ENCODE measurements at regions not wholly inside any gene's neighbourhood (a gene's known extent, or its start where the extent isn't known, plus 50 kb on each side); places are given as distances from the start of the nearest gene placed in this dataset.
A peak's percentile ranks its signal among the peaks of the same experiment; 100 is the strongest.
"Not testable (repeated sequence)": the region's sequence is repeated elsewhere in the genome, so short reads cannot be mapped to it uniquely, and the experiment has no call there.

DNA sequence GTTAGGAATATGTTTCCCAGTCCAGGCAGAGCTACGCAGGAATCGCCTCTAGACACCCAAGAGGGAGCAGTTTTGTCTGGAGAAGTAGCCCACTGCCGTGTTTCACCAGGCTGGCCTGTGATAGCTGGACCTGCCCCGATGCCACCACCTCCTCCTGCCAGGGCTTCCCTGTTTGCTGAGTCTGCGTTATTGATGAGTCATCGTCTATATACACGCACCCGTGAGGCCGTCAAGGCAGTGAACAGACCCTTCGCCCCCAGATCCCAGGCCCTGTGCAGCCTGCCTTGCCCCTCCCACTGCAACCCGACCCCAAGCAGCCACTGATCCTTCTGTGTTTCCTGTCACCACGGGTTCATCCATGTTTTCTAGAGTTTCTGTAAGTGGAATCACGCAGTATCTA, 141.9 kb downstream of the IGLL1 start:
- no peak for TF ChIP-seq CTCF (IDR thresholded peaks at IDR 0.05; ENCODE audit: unreplicated experiment)
- H3K9me3 Mint-ChIP-seq (ENCODE audit: low read depth): no peaks in the 10 kb centered on the region
- H3K36me3 Mint-ChIP-seq (ENCODE audit: insufficient read depth): peaks cover 7% of the 10 kb centered on the region
- H3K27ac Mint-ChIP-seq: no peak overlapping the region
- no peaks in the 10 kb centered on the region for H3K27me3 Mint-ChIP-seq
- DNase-seq (ENCODE audit: low spot score, unreplicated experiment): no peak
- H3K4me1 Mint-ChIP-seq (ENCODE audit: low read depth): peaks cover 12% of the 10 kb centered on the region
- H3K4me3 Mint-ChIP-seq (ENCODE audit: low read depth): no peak overlapping the region

GRCh38 chr22:23437779-23438178, 142.3 kb downstream of the IGLL1 start:
- H3K9me3 Mint-ChIP-seq (ENCODE audit: low read depth): no peaks in the 10 kb centered on the region
- no peaks in the 10 kb centered on the region for H3K27me3 Mint-ChIP-seq
- TF ChIP-seq CTCF (IDR thresholded peaks at IDR 0.05; ENCODE audit: unreplicated experiment): no peak
- no peak for DNase-seq (ENCODE audit: low spot score, unreplicated experiment)
- H3K4me1 Mint-ChIP-seq (ENCODE audit: low read depth): peaks cover 16% of the 10 kb centered on the region
- H3K27ac Mint-ChIP-seq: no peak overlapping the region
- no peak overlapping the region for H3K4me3 Mint-ChIP-seq (ENCODE audit: low read depth)
- peaks cover 7% of the 10 kb centered on the region for H3K36me3 Mint-ChIP-seq (ENCODE audit: insufficient read depth)

DNA sequence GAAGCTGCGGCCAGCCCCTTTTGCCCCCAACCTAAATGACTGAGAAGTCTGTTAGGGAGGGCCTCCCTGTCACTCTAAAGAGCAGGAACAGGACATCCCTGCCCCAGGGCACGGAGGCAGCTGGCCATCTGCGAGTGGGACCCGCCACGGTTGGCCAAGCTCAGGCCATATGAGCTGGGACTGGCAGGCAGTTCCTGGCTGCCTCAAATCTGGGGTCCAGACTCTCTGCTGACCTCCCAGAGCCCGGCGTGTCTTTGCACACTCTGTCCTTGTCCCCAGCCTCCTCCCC, 143.0 kb downstream of the IGLL1 start:
- H3K27ac Mint-ChIP-seq; DNase-seq (ENCODE audit: low spot score, unreplicated experiment): not testable (repeated sequence)

DNA sequence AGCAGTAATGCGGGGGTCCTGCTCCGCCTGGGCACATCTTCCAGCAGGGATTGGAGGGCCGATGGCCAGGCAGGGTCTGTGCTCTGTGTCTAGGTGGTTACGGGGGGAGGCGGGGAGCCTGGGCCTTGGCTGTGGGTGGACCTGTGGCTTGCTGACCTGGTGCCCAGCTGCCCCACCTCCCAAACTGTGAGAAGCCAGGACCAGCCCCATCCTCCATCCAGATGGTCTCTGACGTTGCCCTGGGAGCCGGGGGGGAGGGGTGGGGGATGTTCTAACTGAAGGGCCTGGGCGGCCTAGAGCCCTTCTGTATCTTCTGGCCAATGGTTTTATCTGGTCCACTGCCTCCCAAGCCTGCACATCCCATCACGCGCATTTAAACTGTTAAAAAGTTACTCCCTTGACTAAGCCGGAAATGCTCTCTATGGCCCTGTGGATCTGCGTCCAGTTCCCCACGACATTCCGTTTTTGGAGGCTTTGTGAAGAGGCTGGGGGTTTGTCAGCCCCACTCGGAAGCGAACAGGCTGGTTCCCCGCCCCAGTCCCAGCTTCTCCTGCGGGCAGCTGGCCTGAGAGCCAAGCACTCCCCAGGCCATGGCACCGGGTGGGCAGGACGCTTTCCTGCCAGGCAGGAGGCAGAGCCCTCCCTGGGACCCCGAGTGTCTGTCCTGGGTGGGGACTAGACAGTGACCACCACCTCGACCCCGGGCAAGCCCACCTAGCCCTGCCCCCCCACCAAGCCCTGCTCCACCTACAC, 143.6 kb downstream of the IGLL1 start:
- not testable (repeated sequence) for DNase-seq (ENCODE audit: low spot score, unreplicated experiment); H3K27me3 Mint-ChIP-seq; H3K27ac Mint-ChIP-seq

More for the DNA sequence above, 143.0 kb downstream of the IGLL1 start:
- H3K9me3 Mint-ChIP-seq (ENCODE audit: low read depth); H3K4me3 Mint-ChIP-seq (ENCODE audit: low read depth); H3K36me3 Mint-ChIP-seq (ENCODE audit: insufficient read depth); H3K27me3 Mint-ChIP-seq: not testable (repeated sequence)
- peaks cover 18% of the 10 kb centered on the region for H3K4me1 Mint-ChIP-seq (ENCODE audit: low read depth)

GRCh38 chr22:23435186-23435585, 144.9 kb downstream of the IGLL1 start:
- not testable (repeated sequence) for H3K27me3 Mint-ChIP-seq; H3K9me3 Mint-ChIP-seq (ENCODE audit: low read depth)

More for the DNA sequence above, 143.6 kb downstream of the IGLL1 start:
- not testable (repeated sequence) for H3K36me3 Mint-ChIP-seq (ENCODE audit: insufficient read depth); H3K4me3 Mint-ChIP-seq (ENCODE audit: low read depth); H3K9me3 Mint-ChIP-seq (ENCODE audit: low read depth)
- peaks cover 23% of the 10 kb centered on the region for H3K4me1 Mint-ChIP-seq (ENCODE audit: low read depth)

GRCh38 chr22:23434198-23434830, 145.8 kb downstream of the IGLL1 start:
- Mint-ChIP-seq H3K4me1 (ENCODE audit: low read depth) (peaks cover 27% of the 10 kb centered on the region), H3K4me3 (ENCODE audit: low read depth) (peak overlapping the region; percentile 68), H3K27ac (peak overlapping the region; percentile 24)
- H3K27me3 Mint-ChIP-seq; H3K36me3 Mint-ChIP-seq (ENCODE audit: insufficient read depth); DNase-seq (ENCODE audit: low spot score, unreplicated experiment); H3K9me3 Mint-ChIP-seq (ENCODE audit: low read depth): not testable (repeated sequence)

More at GRCh38 chr22:23435186-23435585, 144.9 kb downstream of the IGLL1 start:
- DNase-seq (ENCODE audit: low spot score, unreplicated experiment); H3K36me3 Mint-ChIP-seq (ENCODE audit: insufficient read depth); H3K27ac Mint-ChIP-seq; H3K4me3 Mint-ChIP-seq (ENCODE audit: low read depth): not testable (repeated sequence)
- peaks cover 27% of the 10 kb centered on the region for H3K4me1 Mint-ChIP-seq (ENCODE audit: low read depth)

GRCh38 chr22:23433127-23434005, 146.7 kb downstream of the IGLL1 start:
- peak overlapping the region; percentile 86 for H3K27ac Mint-ChIP-seq
- not testable (repeated sequence) for H3K9me3 Mint-ChIP-seq (ENCODE audit: low read depth); H3K27me3 Mint-ChIP-seq; H3K36me3 Mint-ChIP-seq (ENCODE audit: insufficient read depth)
- peak; percentile 59 for TF ChIP-seq CTCF (IDR thresholded peaks at IDR 0.05; ENCODE audit: unreplicated experiment)
- peak overlapping the region; percentile 68 for H3K4me3 Mint-ChIP-seq (ENCODE audit: low read depth)
- peaks cover 25% of the 10 kb centered on the region for H3K4me1 Mint-ChIP-seq (ENCODE audit: low read depth)
- peak; percentile 51 for DNase-seq (ENCODE audit: low spot score, unreplicated experiment)

DNA sequence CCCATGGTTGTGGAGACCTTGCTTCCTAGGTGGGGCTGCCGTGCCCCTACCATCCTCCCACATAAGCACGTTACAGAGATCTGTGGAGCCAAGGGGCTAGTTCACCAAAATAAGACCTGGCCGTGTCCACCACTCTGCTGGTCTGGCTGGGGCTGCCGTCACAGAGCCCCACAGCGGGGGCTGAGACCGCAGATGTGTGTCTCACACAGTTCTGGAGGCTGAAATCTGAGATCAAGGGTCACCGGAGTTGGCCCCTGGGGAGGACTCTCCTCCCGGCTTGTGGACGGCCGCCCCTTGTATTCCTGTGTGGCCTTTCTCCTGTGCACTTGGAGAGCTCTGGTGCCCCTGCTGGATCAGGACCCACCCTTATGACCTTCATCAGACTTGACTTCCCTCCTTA, 147.4 kb downstream of the IGLL1 start:
- Mint-ChIP-seq H3K4me1 (ENCODE audit: low read depth) (peaks cover 23% of the 10 kb centered on the region), H3K27ac (peak overlapping the region; percentile 86), H3K4me3 (ENCODE audit: low read depth) (peak overlapping the region; percentile 68), H3K9me3 (ENCODE audit: low read depth) (peaks cover 11% of the 10 kb centered on the region)
- not testable (repeated sequence) for H3K36me3 Mint-ChIP-seq (ENCODE audit: insufficient read depth); DNase-seq (ENCODE audit: low spot score, unreplicated experiment); H3K27me3 Mint-ChIP-seq

All from progenitor cell of endocrine pancreas (in vitro differentiated cells).